Keratinocyte (primary cell): ENCODE measurements at regions not wholly inside any gene's neighbourhood (a gene's known extent, or its start where the extent isn't known, plus 50 kb on each side); places are given as distances from the start of the nearest gene placed in this dataset.
A peak's percentile ranks its signal among the peaks of the same experiment; 100 is the strongest.

Experiments
- DNase-seq: peaks from one replicate; pipeline ENCODE4 v3.0.0-alpha.2; 2011; ENCODE audit warnings: low read depth, missing footprints, low spot score
- FAIRE-seq: peaks from 2 replicates; lab custom pipeline; 2011; peaks lifted over from hg19 to GRCh38; lab: Jason Lieb, UNC
- H2AFZ ChIP-seq: 2 replicates; pipeline ENCODE4 v1.6.0; 2012; ENCODE audit warnings: low read length, control low read depth, inconsistent platforms; ENCODE audit not compliant: control insufficient read depth
- H3K27ac ChIP-seq: 2 replicates; pipeline ENCODE4 v1.5.1; 2011; ENCODE audit warnings: low read length; ENCODE audit not compliant: control insufficient read depth, insufficient read depth
- H3K27me3 ChIP-seq: 3 replicates; pipeline ENCODE4 v1.6.0; 2011; ENCODE audit warnings: low read length; ENCODE audit not compliant: control insufficient read depth, insufficient read depth; ENCODE audit errors: extremely low read depth
- H3K36me3 ChIP-seq, 2 experiments: 2 replicates in 1 of 2; 3 replicates in 1 of 2; pipeline ENCODE4 v1.5.1; 2011; ENCODE audit warnings: low read length in 2 of 2, mild to moderate bottlenecking in 1 of 2; ENCODE audit not compliant: control insufficient read depth in 2 of 2, insufficient read depth in 2 of 2; ENCODE audit errors: extremely low read depth in 1 of 2
- H3K4me1 ChIP-seq: 3 replicates; pipeline ENCODE4 v1.5.1; 2011; ENCODE audit warnings: low read length; ENCODE audit not compliant: control insufficient read depth, insufficient read depth; ENCODE audit errors: extremely low read depth
- H3K4me2 ChIP-seq: 3 replicates; pipeline ENCODE4 v1.6.0; 2011; ENCODE audit warnings: low read depth, low read length; ENCODE audit not compliant: control insufficient read depth, insufficient read depth; ENCODE audit errors: extremely low read depth
- H3K4me3 ChIP-seq, 3 experiments: fragments of 200-600 bp in 1 of 3; sonication (generic) in 1 of 3; 2 replicates in 2 of 3; 3 replicates in 1 of 3; pipeline ENCODE4 v1.5.1; 2011 to 2016; ENCODE audit warnings: low read length in 3 of 3, mild to moderate bottlenecking in 3 of 3, control low read depth in 2 of 3, inconsistent platforms in 1 of 3, low read depth in 1 of 3, mixed read lengths in 1 of 3, mixed run types in 1 of 3, moderate library complexity in 1 of 3; ENCODE audit not compliant: control insufficient read depth in 2 of 3, insufficient read depth in 2 of 3; ENCODE audit errors: extremely low read depth in 1 of 3
- H3K79me2 ChIP-seq: 2 replicates; pipeline ENCODE4 v1.6.0; 2012; ENCODE audit warnings: low read length; ENCODE audit not compliant: control insufficient read depth, insufficient read depth
- H3K9ac ChIP-seq: 3 replicates; pipeline ENCODE4 v1.6.0; 2011; ENCODE audit warnings: low read length; ENCODE audit not compliant: control insufficient read depth, insufficient read depth; ENCODE audit errors: extremely low read depth
- H3K9me1 ChIP-seq: 3 replicates; pipeline ENCODE4 v1.6.0; 2011; ENCODE audit warnings: low read length; ENCODE audit not compliant: control insufficient read depth, insufficient read depth; ENCODE audit errors: extremely low read depth
- H3K9me3 ChIP-seq: 2 replicates; pipeline ENCODE4 v1.5.1; 2012; ENCODE audit warnings: low read depth, low read length; ENCODE audit not compliant: control insufficient read depth
- H4K20me1 ChIP-seq: 3 replicates; pipeline ENCODE4 v1.6.0; 2011; ENCODE audit warnings: low read length; ENCODE audit not compliant: control insufficient read depth, insufficient read depth; ENCODE audit errors: extremely low read depth
- EZH2 ChIP-seq: IDR thresholded peaks from one replicate; pipeline ENCODE4 v1.6.1; 2012; ENCODE audit warnings: inconsistent platforms, mild to moderate bottlenecking, low read length, moderate library complexity
- dilution Hi-C: fragments of 300-500 bp; cut with MboI; formaldehyde crosslinking; loops from one replicate; pipeline ENCODE4 v1.7.0; 2020; ENCODE audit warnings: low sequenced_read_pairs; ENCODE audit not compliant: extremely low pct_ligation_motif_present
- small RNA-seq, 3 experiments: library from RNA; depleted of rRNA; stranded (forward); fragments of <200 nt; gene quantifications; one replicate each; pipeline ENCODE3, GENCODE V24; 2012; ENCODE audit warnings: low read depth in 3 of 3, low replicate concordance in 1 of 3; ENCODE audit not compliant: insufficient read length in 3 of 3
- TF ChIP-seq, protein P1 (sequence below), 3 experiments: IDR thresholded peaks in 1 of 3; conservative IDR thresholded peaks in 1 of 3; optimal IDR thresholded peaks in 1 of 3; 2 replicates in 2 of 3; 3 replicates in 1 of 3; pipeline versions ENCODE3 to v1.5.1; 2011; ENCODE audit warnings: low read length in 3 of 3, mild to moderate bottlenecking in 3 of 3, moderate library complexity in 2 of 3, control low read depth in 1 of 3, inconsistent platforms in 1 of 3; ENCODE audit not compliant: insufficient read depth in 2 of 3; ENCODE audit errors: extremely low read depth in 1 of 3

DNA sequence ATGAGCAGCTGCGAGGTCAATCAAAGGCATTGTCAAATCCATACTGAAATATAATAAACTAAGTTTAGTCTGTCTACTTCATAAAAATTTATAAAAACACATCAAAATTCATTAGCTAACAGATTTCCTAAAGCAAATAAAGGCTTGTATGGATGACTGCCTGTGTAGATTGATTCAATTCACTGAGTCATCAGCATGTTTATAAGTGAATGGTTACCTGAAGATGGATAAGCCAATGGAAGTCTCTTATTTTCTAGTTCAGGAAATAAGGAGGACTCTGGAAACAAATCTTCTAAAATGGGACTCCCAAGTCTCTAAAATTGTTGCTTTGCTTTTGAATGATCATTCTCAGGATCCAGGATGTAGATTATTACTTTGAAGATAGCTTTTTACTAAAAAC is 57.0 kb upstream of the HNRNPA3 start:
- dilution Hi-C loops: no loop called here
- no peaks in the 10 kb centered on the region for H3K4me1 ChIP-seq
- TF ChIP-seq, protein P1, sequence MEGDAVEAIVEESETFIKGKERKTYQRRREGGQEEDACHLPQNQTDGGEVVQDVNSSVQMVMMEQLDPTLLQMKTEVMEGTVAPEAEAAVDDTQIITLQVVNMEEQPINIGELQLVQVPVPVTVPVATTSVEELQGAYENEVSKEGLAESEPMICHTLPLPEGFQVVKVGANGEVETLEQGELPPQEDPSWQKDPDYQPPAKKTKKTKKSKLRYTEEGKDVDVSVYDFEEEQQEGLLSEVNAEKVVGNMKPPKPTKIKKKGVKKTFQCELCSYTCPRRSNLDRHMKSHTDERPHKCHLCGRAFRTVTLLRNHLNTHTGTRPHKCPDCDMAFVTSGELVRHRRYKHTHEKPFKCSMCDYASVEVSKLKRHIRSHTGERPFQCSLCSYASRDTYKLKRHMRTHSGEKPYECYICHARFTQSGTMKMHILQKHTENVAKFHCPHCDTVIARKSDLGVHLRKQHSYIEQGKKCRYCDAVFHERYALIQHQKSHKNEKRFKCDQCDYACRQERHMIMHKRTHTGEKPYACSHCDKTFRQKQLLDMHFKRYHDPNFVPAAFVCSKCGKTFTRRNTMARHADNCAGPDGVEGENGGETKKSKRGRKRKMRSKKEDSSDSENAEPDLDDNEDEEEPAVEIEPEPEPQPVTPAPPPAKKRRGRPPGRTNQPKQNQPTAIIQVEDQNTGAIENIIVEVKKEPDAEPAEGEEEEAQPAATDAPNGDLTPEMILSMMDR (optimal IDR thresholded peaks at IDR 0.05 in 1 of 3, IDR thresholded peaks at IDR 0.05 in 1 of 3, conservative IDR thresholded peaks at IDR 0.05 in 1 of 3; ENCODE audit: extremely low read depth in 1 of 3, insufficient read depth in 2 of 3, low read length in 3 of 3): no peak
- no peak for TF ChIP-seq EZH2
- no peak overlapping the region for H3K9ac ChIP-seq
- H3K4me3 ChIP-seq: no peak overlapping the region
- H3K36me3 ChIP-seq: no peaks in the 10 kb centered on the region
- H3K9me3 ChIP-seq: no peaks in the 10 kb centered on the region
- FAIRE-seq (no peak), DNase-seq (no peak)
- H3K9me1 ChIP-seq: no peaks in the 10 kb centered on the region
- H3K79me2 ChIP-seq: no peaks in the 10 kb centered on the region
- H3K27me3 ChIP-seq: peaks cover 4% of the 10 kb centered on the region
- H2AFZ ChIP-seq: no peak overlapping the region
- no peaks in the 10 kb centered on the region for H4K20me1 ChIP-seq
- no peak overlapping the region for H3K27ac ChIP-seq
- H3K4me2 ChIP-seq: no peak overlapping the region

DNA sequence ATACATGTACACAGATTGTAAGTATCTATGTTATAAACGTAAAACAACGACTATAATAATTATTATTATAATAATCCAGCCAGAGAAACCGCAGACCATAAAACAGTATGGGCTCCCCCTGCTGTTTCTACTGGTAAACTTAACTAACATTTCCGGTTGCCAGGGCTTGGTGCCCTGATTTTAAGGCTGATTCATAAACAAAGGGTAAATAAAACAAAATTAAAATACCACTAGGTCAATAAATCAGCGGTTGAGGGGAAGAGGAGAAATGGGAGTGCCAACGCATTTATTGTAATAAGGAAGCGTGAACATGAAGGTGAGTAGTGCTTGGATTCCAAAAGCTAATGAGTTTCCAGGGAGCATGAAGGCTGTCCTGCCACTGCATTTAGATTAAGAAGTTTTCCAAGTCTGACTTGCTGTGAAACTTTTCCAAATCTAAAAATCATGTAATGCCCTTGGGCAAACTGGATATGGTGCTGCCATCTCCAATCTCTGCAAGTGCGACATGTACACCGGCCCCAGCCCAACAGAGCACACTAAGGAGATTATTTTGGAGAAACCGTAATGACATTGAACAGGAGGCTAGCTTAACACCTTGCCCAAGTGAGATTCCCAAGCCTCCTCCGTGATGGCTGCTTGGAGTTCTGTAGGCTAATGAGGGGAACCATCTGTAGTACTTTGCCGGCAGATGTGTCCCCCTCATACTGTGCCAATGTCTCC is 50.7 kb upstream of the HNRNPA3 start:
- no peak for TF ChIP-seq EZH2
- TF ChIP-seq, protein P1 (optimal IDR thresholded peaks at IDR 0.05 in 1 of 3, IDR thresholded peaks at IDR 0.05 in 1 of 3, conservative IDR thresholded peaks at IDR 0.05 in 1 of 3; ENCODE audit: extremely low read depth in 1 of 3, insufficient read depth in 2 of 3, low read length in 3 of 3): peak; percentile 33 to 47 (median 38)
- Histone ChIP-seq H3K9me3 (no peaks in the 10 kb centered on the region), H3K4me1 (peaks cover 28% of the 10 kb centered on the region), H4K20me1 (no peaks in the 10 kb centered on the region), H3K27me3 (no peaks in the 10 kb centered on the region), H3K9ac (no peak overlapping the region), H3K36me3 (no peaks in the 10 kb centered on the region), H3K4me2 (peak overlapping the region; percentile 63), H2AFZ (peak overlapping the region; percentile 82), H3K9me1 (no peaks in the 10 kb centered on the region), H3K4me3 (no peak overlapping the region), H3K79me2 (no peaks in the 10 kb centered on the region), H3K27ac (no peak overlapping the region)
- dilution Hi-C loops: no loop called here
- DNase-seq (no peak), FAIRE-seq (no peak)

Small RNA genes in the stretch of these regions (small RNA-seq; reads per million reads assigned to genes)
- gene RNA5SP112: 0 to 0.07 (median 0) reads per million in 3 experiments
- 0 reads per million in 3 experiments for gene RNU6-187P
- 0 reads per million in 3 experiments for gene RNU6ATAC14P
